ENCODE measurements at regions not wholly inside any gene's neighbourhood (a gene's known extent, or its start where the extent isn't known, plus 50 kb on each side); places are given as distances from the start of the nearest gene placed in this dataset.

DNA sequence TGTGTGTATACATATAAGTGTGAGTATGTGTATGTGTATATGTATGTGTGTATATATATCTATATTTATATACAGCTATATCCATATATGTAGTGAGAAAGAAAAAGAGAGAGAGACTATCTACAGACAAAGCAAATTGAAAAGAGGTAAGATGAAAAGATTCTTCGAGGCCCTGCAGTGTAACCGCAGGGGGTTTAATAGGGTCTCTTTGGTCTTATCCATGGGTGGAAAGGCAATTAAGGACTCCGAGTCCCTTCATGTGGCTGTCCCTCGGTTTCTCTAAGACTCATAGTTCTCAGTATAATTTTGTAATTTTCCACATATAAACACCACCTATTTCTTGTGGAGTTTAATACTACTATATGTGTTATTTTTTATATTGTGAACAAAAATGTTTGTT lies 50.6 kb upstream of the JAZF1 start:
- no peak for DNase-seq

DNA sequence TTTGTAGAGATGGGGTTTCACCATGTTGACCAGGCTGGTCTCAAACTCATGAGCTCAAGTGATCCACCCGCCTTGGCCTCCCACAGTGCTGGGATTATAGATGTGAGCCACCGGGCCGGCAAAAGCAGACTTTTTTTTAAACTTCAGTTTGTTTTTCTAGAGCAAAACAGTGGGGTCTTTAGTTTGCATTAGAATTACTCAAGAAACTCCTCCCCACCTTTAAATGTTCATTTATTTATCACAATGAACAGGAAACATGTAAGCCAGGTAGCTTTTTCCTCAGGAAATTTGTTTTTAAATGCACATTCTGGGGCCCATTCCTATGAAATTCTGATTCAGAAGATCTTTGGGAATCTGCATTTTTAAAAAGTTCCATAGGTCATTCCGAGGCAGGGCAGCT lies 56.0 kb upstream of the JAZF1 start:
- no peak for DNase-seq

DNA sequence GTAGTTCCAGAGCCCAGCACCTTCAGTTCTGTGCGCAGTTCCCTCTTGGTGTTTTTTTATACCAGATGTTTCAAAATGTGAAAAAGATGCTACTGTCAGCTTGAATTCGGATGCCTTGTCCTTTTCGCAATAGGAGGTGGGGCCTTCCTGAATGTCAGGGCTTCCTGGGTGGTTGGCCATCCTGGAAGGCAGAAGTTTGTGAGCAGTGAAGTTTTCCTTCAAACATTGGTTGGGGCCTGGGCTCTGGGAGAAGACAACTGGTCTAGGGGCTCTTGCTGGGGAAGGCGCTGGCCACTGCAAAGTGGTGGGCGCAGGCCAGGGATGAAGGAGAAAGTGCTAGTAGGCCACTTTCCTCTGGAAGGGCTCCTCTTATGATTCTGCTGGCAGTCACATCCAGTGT lies 56.8 kb upstream of the JAZF1 start:
- no peak for DNase-seq

DNA sequence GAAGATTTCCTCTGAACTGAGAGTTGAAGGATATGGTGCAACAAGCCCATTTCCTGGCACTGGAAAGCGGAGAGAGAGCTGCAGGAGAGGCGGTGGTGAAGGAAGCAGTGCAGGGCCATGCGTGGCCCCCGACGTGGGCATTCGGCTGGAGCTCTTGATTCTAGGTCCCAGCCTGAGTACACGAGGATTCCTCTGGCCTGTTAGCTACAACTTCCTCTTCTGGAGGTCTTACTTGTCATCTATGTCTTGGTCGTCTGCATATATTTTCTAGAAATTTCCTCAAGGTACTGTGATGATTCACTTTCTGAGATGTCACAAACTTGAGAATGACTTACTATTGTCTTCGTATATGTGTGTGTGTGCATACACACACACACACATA lies 59.2 kb upstream of the JAZF1 start:
- DNase-seq: no peak

DNA sequence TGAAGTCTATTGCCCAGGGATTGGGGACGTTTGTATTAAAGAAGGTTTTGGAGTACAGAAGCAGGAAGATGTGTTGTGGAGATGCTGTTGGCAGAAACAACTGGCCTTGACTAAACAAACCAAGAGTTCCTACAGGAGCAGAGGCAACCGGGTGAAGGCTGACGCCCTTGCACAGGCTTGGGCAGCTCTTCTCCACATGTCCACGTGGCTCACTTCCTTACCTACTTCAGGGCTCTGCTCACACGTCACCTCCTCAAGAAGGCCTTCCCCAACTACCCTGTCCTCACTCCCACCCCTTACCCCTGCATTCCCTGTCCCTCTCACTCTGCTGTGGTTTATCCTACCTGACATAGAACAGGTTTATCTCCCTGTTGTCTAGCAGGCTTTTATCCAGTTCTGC lies 59.9 kb upstream of the JAZF1 start:
- DNase-seq: no peak

DNA sequence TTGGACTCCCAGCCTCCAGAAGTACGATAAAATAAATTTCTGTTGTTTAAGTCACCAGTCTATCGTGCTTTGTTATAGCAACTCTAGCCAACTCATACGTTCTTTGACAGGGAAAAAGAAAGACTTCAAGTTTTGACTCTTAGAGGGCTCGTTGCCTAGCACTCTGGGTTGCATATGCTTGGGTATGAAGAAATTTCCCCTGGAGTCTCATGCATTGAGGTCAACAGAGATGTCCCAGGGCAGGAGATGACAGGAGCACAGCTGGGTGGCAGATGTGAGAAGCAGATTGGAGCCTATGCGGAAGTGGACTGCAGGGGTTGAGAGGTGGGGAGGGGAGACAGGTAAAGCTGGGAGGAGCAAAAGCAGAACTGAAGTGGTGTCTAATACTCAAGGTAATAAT lies 63.3 kb upstream of the JAZF1 start:
- no peak for DNase-seq

DNA sequence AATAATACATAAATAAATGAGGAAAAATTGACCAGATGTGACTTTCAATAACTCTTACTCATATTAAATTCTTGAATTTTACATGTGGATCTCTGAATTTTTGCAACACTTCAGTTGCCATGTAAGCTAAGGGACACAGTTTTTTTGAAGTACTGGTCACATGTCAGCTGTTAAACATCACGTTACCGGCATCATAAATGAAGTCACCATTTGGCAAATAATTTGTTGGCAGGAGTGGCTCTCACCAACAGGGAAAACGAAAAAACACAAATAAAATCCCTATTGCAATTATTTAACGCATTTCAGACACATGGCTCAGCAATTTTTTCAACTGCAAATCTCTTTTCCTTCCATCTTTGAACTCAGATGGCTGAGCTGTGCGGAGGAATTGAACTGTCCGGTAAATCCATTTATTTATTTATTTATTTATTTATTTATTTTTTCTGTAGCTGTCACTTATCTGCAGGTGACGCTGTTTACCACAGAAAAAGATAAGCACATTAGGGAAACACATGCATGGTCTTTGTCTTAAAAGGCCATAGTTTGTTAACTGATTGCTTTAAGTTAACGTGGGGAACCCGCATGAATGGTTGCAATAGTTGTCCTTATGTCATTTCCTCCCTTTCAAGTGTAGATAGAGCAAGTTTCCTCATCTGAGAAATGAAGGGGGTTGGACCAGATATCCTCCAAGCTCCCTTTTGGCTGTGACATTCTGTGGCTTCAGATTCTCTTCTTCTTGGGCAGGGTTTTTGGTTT lies 64.7 kb upstream of the JAZF1 start:
- no peak for DNase-seq

DNA sequence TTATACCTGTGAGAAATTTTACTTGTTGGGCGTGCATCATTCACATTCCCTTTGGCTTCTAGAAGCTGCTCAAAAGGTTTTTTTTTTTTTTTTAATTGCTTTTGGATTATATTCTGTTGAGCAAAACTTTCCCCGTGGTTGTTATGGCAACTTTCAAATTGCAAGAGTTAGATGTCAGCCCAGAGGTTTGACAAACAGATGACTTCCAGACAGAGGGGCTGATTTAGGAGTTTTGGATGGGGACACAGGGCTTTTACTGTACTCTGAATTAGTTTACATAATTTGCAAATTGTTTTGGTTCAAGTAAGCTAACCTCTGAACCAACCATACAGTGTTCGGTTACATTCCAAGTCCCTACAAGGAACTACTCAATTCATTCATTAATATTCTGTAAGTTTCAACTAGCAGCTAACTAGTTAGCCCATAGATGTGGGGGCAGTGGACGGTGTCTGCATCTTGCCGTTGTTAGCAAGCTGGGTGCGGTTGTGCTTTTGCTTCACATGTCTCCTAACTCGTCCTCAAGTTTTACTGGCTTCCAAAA lies 66.4 kb upstream of the JAZF1 start:
- no peak for DNase-seq

DNA sequence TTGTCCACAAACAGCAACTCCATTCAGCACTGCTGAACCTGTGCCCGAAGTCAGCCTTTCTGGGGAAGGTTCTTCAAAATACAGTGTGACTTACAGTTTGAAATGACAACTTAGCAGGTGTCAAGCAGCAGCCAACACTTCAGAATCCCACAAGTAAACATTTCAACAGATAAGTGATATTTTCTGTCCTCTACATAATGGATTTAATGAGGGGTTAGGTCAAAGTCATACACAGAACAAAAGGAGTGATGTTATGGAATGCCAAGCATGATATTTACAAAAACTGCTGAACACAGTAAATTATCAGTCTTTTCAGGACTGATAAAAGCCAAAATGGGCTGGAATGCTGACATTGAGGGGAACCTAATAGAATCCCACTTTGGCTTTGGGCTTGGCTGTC lies 77.6 kb upstream of the JAZF1 start:
- no peak for DNase-seq

DNA sequence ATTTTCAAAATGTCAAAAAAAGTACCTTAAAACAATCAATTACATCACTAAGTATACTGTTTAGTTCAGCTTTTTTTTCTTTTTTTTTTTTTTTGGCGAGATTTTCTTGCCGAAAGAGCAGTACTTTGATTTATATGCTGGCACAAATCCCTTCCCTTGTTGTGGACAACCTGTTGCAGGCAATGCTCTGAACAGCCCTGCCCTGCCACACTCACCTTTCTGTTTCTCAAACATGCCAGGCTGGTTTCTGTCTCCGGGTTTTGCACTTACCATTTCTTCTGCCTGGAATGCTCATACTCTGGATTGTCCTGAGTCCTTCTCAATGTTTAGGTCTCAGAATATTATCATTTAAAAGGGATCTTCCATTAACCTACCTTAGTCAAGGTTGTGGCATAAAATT lies 80.4 kb upstream of the JAZF1 start:
- DNase-seq: no peak

DNA sequence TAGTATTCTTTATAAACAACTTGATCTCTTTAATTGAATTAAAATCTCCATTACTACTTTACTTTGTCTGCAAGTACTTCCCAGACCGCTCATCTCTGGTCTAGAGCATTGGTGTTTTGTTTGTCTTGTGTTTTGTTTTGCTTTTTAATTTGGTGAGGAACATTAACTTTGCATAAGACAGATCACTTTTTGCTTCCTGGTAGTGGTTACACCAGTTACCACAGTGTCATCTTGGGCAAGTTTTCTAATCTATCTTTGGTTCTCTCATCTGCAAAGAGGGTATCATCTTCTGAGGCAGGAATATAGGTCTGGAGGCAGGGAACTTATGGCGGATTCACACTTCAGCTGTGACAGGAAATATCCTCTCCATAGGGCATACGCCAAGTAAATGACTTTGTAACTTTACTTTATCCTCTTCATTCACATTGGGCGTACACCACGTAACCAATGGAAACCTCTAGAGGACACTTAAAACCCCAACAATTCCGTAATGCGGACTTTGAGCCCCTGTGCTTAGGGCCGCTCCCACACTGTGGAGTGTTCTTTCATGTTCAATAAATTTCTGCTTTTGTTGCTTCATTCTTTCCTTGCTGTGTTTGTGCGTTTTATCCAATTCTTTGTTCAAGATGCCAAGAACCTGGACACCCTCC lies 83.2 kb upstream of the JAZF1 start:
- DNase-seq: no peak

DNA sequence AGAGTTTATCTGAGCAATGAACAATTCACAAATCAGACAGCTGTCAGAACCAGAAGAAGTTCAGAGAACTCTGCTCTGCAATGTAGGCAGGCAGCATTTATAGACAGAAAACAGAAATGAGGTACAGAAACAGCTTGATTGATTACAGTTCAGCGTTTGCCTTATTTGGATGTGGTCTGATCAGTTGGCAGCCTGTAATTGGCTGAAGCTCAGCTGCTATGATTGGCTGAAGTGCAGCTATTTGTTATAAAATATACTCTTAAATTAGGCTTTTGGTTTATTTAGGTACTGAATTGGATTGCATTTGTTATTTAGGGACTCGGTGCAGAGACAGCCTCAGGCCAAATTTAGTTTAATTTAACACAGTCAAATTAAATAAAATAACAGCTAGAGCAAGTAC lies 85.8 kb upstream of the JAZF1 start:
- no peak for DNase-seq

DNA sequence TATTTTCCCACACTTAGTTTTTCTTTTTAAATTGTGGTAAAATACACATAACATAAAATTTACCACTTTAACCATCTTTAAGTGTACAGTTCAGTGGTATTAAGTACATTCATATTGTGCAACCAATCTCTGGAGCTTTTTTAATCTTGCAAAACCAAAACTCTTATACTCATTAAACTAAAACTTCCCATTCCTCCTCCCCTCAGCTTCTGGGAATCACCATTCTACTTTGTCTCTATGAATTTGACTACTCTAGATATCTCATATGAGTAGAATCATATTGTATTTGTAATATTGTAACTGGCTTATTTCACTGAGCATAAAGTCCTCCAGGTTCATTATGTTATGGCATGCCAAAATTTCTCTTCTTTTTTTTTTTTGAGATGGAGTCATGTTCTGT lies 86.4 kb upstream of the JAZF1 start:
- no peak for DNase-seq

DNA sequence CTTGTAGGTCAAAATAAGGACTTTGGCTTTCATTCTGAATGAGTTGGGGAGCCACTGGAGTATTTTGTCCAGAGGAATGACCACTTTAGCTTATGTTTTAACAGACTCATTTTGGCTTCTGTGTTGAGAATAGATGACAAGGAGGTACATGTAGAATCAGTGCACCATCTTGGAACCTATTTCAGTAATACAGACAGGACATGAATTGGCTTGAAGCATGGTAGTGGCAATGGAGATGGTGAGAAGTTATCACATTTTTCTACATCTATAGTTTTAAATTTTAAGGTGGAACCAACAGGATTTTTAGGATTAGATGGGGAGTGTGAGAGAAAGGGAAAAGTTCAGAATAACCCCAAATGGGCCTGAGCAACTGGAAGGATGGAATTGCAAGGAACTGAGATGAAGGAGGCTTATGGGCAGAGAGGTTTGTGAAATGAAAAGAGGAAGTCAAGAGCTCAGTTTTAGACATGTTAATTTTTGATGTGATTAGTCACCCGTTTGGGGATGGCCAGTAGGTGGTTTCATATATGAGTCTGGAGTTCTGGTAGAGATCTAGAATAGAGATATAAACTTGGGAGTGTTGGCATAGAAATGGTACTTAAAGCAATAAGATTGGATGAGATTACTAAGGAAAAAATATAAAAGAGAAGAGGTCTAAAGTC lies 89.2 kb upstream of the JAZF1 start:
- DNase-seq: no peak

DNA sequence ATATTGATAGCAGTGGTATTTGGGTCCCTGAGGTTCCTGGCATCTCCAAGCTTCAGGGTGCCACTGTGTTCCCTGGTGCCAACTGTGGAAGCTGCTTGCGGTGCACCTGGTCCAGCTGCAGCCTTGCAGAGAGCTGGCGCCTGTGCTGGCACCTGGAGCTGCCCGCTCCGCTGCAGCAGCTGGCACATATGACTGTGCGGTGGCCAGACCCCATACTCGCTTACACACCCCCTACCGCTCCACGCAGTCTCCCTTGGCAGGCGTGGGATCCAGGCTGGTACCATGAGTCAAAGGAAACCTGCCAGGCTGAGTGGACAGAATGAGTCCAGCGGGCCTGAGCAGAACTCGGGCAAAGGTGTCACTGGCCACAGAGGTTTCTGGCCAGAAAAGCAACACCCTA lies 89.9 kb upstream of the JAZF1 start:
- DNase-seq: no peak

DNA sequence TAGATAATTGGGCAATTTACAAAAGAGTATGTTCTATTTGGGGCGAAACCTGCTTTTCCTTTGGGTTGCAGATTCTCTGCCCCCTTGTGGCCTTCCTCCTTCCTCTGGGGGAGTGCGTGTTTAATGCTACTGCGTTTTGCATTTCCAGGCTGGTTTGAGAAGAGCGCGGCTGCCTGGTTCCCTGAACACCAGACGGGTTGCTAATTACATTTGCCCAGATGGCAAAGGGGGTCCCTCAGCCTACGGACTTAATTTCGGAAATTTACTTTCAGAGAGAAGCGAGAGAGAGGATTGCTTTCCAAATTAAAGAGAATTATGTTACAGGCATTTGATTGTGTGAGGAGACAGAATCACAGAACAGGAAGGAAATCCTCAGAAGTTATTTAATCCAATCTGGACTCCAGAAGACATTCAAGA lies 91.9 kb upstream of the JAZF1 start:
- DNase-seq: no peak

DNA sequence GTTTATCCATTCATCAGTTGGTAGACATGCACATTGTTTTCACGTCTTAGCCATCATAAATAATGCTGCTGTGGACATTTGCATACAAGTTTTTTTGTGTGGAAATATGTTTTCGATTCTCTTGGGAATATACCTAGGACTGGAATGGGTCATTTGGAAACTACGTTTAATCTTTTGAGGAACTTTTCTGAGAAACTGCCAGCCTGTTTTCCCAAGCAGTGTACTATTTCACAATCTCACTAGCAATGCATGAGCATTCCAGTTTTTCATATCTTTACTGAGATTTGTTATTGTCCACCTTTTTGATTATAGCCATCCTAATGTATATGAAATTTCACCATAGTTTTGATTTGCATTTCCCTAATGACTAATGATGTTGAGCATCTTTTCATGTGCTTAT lies 95.7 kb upstream of the JAZF1 start:
- DNase-seq: no peak

DNA sequence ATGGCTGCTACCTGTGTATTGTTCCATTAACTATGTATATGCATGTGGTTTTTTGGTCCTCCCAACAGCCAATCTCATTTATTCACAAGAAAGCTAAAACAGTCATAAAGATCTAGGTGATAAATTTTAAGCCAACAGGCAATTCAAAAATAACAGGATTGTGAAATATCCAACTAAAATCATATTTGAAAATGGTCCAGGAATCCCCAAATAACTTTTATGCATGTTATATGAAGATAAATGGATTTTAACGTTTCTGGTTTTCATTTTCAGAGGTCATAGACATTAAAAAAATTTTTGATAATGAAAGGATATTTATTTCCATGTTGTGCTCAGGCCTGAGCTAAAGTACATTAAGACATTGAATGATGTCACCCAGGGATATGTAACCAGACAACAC lies 96.8 kb upstream of the JAZF1 start:
- DNase-seq: no peak

DNA sequence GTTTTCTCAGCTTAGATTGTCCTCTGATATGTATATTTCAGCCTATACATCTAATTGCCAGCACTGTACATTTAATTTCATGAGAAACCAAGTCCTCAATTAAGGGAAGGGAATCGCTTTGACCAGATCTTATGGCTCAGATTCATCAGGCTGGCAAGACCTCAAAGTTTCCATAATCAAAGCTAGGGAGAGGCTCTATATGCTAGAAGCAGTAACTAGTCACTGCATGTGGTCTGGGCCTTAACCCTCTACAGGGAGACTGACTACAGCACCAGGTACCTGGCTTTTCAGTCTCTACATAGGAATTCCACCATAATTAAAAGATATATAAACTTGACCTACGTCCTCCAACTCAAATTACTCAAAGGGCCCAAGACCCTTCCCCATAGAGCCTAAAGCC lies 97.4 kb upstream of the JAZF1 start:
- no peak for DNase-seq

DNA sequence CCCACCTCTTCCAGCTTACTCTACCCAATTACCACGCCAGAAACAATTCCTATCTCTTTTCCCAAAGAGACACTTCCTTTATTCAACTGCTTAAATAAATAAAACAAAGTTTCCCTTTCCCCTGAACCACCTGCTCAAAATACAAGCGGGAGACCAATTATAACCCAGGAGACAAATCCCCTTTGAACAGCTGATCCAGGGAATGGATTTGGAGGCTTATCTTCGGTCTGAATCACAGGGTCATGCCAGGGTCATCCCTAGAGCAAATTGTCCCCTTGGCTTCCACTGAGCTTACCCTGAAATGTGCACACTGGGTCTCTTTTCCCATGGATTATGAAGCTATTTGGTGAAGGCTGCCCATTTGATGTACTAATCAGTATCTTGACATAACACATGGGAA lies 99.9 kb upstream of the JAZF1 start:
- DNase-seq: no peak

DNA sequence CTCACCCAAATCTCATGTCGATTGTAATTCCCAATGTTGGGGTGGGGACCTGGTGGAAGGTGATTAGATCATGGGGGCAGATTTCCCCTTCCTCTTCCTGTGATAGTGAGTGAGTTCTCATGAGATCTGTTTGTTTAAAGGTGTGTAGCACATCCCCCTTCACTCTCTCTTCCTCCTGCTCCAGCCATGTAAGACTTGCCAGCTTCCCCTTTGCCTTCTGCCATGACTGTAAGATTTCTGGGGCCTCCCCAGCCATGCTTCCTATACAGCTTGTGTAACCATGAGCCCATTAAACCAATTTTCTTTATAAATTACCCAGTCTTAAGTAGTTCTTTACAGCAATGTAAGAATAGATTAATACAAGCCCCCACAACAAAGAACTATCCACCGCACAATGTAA lies 109.9 kb upstream of the JAZF1 start:
- DNase-seq: no peak

DNA sequence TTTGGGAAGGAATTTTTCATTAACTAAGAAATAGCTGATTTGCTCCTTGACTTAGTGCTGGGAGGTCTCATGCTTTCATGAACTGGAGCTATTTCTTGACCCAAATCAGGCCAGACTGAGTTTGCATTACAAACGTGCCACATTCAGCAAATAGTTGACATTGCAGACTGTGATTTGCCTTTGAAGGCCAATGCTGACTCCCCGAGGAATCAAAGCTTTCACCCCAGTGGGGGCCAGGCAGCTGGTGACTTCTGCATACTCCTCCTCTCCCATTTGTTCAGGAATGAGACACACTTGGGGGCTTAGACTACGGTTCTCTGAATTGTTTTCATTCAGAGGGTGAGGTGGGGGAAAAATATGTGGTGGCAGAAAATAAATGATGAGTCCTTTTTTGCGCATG lies 111.0 kb upstream of the JAZF1 start:
- DNase-seq: no peak

DNA sequence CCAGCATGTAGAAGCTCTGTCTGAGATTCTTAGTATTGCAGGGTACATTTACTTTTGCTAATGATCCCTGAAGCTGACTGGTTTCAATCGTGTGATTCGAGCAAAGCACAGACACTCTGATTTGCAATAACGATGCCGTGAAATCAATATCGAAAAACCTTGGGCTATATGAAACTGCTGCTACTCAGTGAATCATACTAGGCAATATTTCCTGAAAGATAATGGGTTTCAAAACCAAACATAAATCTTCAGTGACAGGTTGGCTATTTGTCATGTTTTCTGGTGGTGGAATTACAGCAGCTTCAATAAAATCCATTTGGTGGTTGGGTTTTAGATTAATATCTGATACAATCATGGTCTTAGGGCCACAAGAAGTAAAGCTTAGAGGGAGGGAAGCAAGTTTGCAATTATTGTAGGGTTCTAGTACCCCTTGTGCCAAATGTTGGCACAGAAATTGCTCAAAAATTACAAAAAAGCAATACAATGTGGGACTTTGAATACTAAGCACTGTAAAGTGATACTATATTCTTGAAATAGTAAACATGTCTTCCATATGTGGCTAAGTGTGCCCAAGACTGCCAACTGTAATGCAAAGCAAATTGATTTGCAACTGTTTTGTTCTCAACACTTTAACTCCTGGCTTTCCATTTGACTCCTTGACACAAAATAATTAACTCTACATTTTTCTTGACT lies 112.4 kb upstream of the JAZF1 start:
- no peak for DNase-seq

DNA sequence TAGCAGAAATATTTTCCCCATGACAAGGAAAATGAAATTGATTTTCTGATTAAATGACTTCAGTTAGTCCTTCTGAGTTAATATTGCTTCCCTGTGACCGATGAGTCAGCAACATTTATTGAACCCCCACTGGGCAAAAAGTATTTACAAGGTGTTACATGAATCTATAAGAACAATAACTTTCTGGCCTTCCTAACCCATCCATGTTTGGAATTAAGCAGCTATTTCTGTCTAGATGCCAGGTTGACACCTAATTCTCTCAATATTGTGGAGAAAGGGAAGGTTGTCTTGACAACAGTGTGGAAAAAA lies 112.9 kb upstream of the JAZF1 start:
- DNase-seq: no peak
